SK-N-SH (cell line): ENCODE measurements at regions not wholly inside any gene's neighbourhood (a gene's known extent, or its start where the extent isn't known, plus 50 kb on each side); places are given as distances from the start of the nearest gene placed in this dataset.

Source experiments
- CTCF ChIA-PET: fragments of 300-600, 350-600 bp; formaldehyde crosslinking; extraction: SDS; loops from one replicate; lab custom pipeline; 2021; lab: Yijun Ruan, JAX
- POLR2A ChIA-PET: fragments of 350-600 bp; sonication (Branson Sonifier 250); formaldehyde crosslinking; extraction: SDS; loops from one replicate; lab custom pipeline; 2020; ENCODE audit warnings: antibody characterized with exemption, inconsistent platforms; lab: Yijun Ruan, JAX
- DNase-seq: peaks from one replicate; pipeline ENCODE4 v3.0.0; 2012
- H2AFZ ChIP-seq: fragments of 200-600 bp; sonication (generic); 2 replicates; pipeline ENCODE4 v1.8.1; 2016; ENCODE audit warnings: antibody characterized with exemption, mild to moderate bottlenecking, low read depth
- H3F3A ChIP-seq: fragments of 200-600 bp; sonication (generic); replicated peaks from 2 replicates; pipeline ENCODE3; 2016; ENCODE audit warnings: antibody characterized with exemption, mild to moderate bottlenecking; ENCODE audit not compliant: insufficient read depth
- H3K27ac ChIP-seq, 2 experiments: fragments of 200-500 bp in 1 of 2; fragments of 200-600 bp in 1 of 2; sonication (Bioruptor generic) in 1 of 2; sonication (generic), shearing (Covaris generic) in 1 of 2; 2 replicates each; pipeline versions ENCODE4 v1.5.1 to v1.6.1; 2014 to 2016; ENCODE audit warnings: low read depth in 2 of 2, inconsistent platforms in 1 of 2, low read length in 1 of 2, mild to moderate bottlenecking in 1 of 2, mixed read lengths in 1 of 2
- H3K27me3 ChIP-seq: fragments of 200-600 bp; sonication (generic), shearing (Covaris generic); 2 replicates; pipeline ENCODE4 v1.6.1; 2016; ENCODE audit warnings: mixed run types; ENCODE audit not compliant: insufficient read depth
- H3K36me3 ChIP-seq, 2 experiments: fragments of 200-500 bp in 1 of 2; fragments of 200-600 bp in 1 of 2; sonication (Bioruptor generic) in 1 of 2; sonication (generic) in 1 of 2; replicated peaks in 1 of 2; 2 replicates each; pipeline versions ENCODE3 to v1.5.1; 2014 to 2016; ENCODE audit warnings: low read length in 1 of 2, mild to moderate bottlenecking in 1 of 2; ENCODE audit not compliant: insufficient read depth in 2 of 2, control insufficient read depth in 1 of 2
- H3K4me1 ChIP-seq, 2 experiments: fragments of 200-500 bp in 1 of 2; fragments of 200-600 bp in 1 of 2; sonication (Bioruptor generic) in 1 of 2; sonication (generic), shearing (Covaris generic) in 1 of 2; 2 replicates each; pipeline versions ENCODE4 v1.5.1 to v1.6.1; 2014 to 2016; ENCODE audit warnings: low read depth in 1 of 2, low read length in 1 of 2, mixed run types in 1 of 2; ENCODE audit not compliant: insufficient read depth in 2 of 2, control insufficient read depth in 1 of 2
- H3K4me2 ChIP-seq: fragments of 200-600 bp; sonication (generic), shearing (Covaris generic); 2 replicates; pipeline ENCODE4 v1.6.1; 2017; ENCODE audit warnings: mixed run types
- H3K4me3 ChIP-seq, 2 experiments: fragments of 200-500 bp in 1 of 2; fragments of 200-600 bp in 1 of 2; sonication (Bioruptor generic) in 1 of 2; sonication (generic), shearing (Covaris generic) in 1 of 2; 2 replicates each; pipeline versions ENCODE4 v1.5.1 to v1.8.1; 2014 to 2016; ENCODE audit warnings: low read depth in 2 of 2, inconsistent platforms in 1 of 2, low read length in 1 of 2, mild to moderate bottlenecking in 1 of 2, mixed read lengths in 1 of 2, moderate library complexity in 1 of 2
- H3K79me2 ChIP-seq: fragments of 200-600 bp; sonication (generic); 2 replicates; pipeline ENCODE4 v1.8.1; 2017; ENCODE audit warnings: mild to moderate bottlenecking; ENCODE audit not compliant: insufficient read depth
- H3K9ac ChIP-seq: fragments of 200-600 bp; sonication (generic); 2 replicates; pipeline ENCODE4 v1.6.1; 2017; ENCODE audit warnings: mixed run types
- H3K9me2 ChIP-seq: fragments of 200-600 bp; sonication (generic); 2 replicates; pipeline ENCODE4 v1.6.1; 2017; ENCODE audit warnings: mixed run types
- H3K9me3 ChIP-seq: fragments of 200-600 bp; sonication (generic); 2 replicates; pipeline ENCODE4 v1.6.1; 2017; ENCODE audit warnings: mixed run types, mild to moderate bottlenecking, moderate library complexity
- H4K20me1 ChIP-seq: fragments of 200-600 bp; sonication (generic); 2 replicates; pipeline ENCODE4 v1.6.1; 2017; ENCODE audit warnings: mild to moderate bottlenecking, mixed run types; ENCODE audit not compliant: insufficient read depth
- CHD2 ChIP-seq: fragments of 150-350 bp; IDR thresholded peaks from 2 replicates; pipeline ENCODE4 v1.6.1; 2018; ENCODE audit warnings: low read length; ENCODE audit not compliant: partially characterized antibody
- EP300 ChIP-seq, 2 experiments: IDR thresholded peaks; 2 replicates each; pipeline versions ENCODE4 v1.4.0 to v1.6.1; 2012; ENCODE audit warnings: borderline replicate concordance in 1 of 2, low read depth in 1 of 2, low read length in 1 of 2
- GABPA ChIP-seq: IDR thresholded peaks from 2 replicates; pipeline ENCODE4 v1.4.0; 2012; ENCODE audit warnings: low read depth, mild to moderate bottlenecking
- MAX ChIP-seq: IDR thresholded peaks from 2 replicates; pipeline ENCODE4 v1.4.0; 2012; ENCODE audit warnings: low read depth
- MEF2A ChIP-seq: IDR thresholded peaks from 2 replicates; pipeline ENCODE4 v1.4.0; 2012; ENCODE audit warnings: low read depth, borderline replicate concordance
- MXI1 ChIP-seq: IDR thresholded peaks from 2 replicates; pipeline ENCODE4 v1.6.1; 2012; ENCODE audit warnings: mild to moderate bottlenecking, low read depth, low read length, improper control_type of control experiment
- PBX3 ChIP-seq: IDR thresholded peaks from 2 replicates; pipeline ENCODE4; 2012
- POLR2AphosphoS5 ChIP-seq: IDR thresholded peaks from 2 replicates; pipeline ENCODE4 v1.6.1; 2012; ENCODE audit warnings: low read depth, low read length
- RAD21 ChIP-seq: IDR thresholded peaks from 2 replicates; pipeline ENCODE4 v1.6.1; 2012; ENCODE audit warnings: mild to moderate bottlenecking, low read length
- RFX5 ChIP-seq: IDR thresholded peaks from 2 replicates; pipeline ENCODE4 v1.6.1; 2012; ENCODE audit warnings: mild to moderate bottlenecking, improper control_type of control experiment, low read length
- SIN3A ChIP-seq: IDR thresholded peaks from 2 replicates; pipeline ENCODE4 v1.6.1; 2012; ENCODE audit warnings: low read depth, mild to moderate bottlenecking, low read length, moderate library complexity, borderline replicate concordance
- SMC3 ChIP-seq: IDR thresholded peaks from 2 replicates; pipeline ENCODE4 v1.6.1; 2012; ENCODE audit warnings: low read depth, low read length, improper control_type of control experiment
- TAF1 ChIP-seq: IDR thresholded peaks from 2 replicates; pipeline ENCODE4 v1.6.1; 2012; ENCODE audit warnings: low read depth, mild to moderate bottlenecking, low read length, moderate library complexity, borderline replicate concordance
- USF1 ChIP-seq: IDR thresholded peaks from 2 replicates; pipeline ENCODE4 v1.4.0; 2012; ENCODE audit warnings: low read depth, borderline replicate concordance
- WGBS: methylation state at CpG from one replicate; pipeline ENCODE4 v1.1.6; 2017; ENCODE audit warnings: low lambda C conversion rate; 5-methylcytosine and 5-hydroxymethylcytosine counted together
- TF ChIP-seq, protein P1 (sequence below): fragments of 150-350 bp; IDR thresholded peaks from 2 replicates; pipeline ENCODE4 v1.6.1; 2017; ENCODE audit warnings: antibody characterized with exemption, low read length, low read depth, borderline replicate concordance

GRCh38 chr13:44866411-44866911, 122.8 kb downstream of the NUFIP1 start:
- H3K4me3 ChIP-seq = no peak overlapping the region
- DNase-seq = no peak
- no peaks in the 10 kb centered on the region for H3K36me3 ChIP-seq
- no peak overlapping the region for H3K27ac ChIP-seq
- H3K9ac ChIP-seq = no peak overlapping the region
- 77% methylated on average over 4 of the region's 4 CpGs for WGBS
- no peaks in the 10 kb centered on the region for H3K9me2 ChIP-seq
- no peak overlapping the region for H3K4me2 ChIP-seq
- H3K9me3 ChIP-seq = no peaks in the 10 kb centered on the region
- H4K20me1 ChIP-seq = no peaks in the 10 kb centered on the region
- no peaks in the 10 kb centered on the region for H3K79me2 ChIP-seq
- POLR2A ChIA-PET = no interaction called here
- H3K4me1 ChIP-seq = no peaks in the 10 kb centered on the region
- no peak overlapping the region for H2AFZ ChIP-seq
- no peaks in the 10 kb centered on the region for H3K27me3 ChIP-seq
- H3F3A ChIP-seq = no peaks in the 10 kb centered on the region
- TF ChIP-seq CHD2 (no peak), MAX (no peak), GABPA (no peak), TAF1 (no peak), POLR2AphosphoS5 (no peak), SIN3A (no peak), SMC3 (no peak), RFX5 (no peak), EP300 (IDR thresholded peaks at IDR 0.05; ENCODE audit: borderline replicate concordance in 1 of 2, low read depth in 1 of 2, low read length in 1 of 2) (no peak), MEF2A (no peak), PBX3 (no peak), USF1 (no peak), RAD21 (no peak), MXI1 (no peak)
- TF ChIP-seq, protein P1, sequence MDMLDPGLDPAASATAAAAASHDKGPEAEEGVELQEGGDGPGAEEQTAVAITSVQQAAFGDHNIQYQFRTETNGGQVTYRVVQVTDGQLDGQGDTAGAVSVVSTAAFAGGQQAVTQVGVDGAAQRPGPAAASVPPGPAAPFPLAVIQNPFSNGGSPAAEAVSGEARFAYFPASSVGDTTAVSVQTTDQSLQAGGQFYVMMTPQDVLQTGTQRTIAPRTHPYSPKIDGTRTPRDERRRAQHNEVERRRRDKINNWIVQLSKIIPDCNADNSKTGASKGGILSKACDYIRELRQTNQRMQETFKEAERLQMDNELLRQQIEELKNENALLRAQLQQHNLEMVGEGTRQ = no peak
- TF ChIP-seq, all 33 proteins: peak for 0
- CTCF ChIA-PET = interaction anchor here (1.1 to 1.8 kb wide), 3 partner anchors 12 to 1897 kb away, joined by 3 to 5 read pairs (median 3); no protein-coding TSS in a partner anchor
